ENCODE measurements at regions not wholly inside any gene's neighbourhood (a gene's known extent, or its start where the extent isn't known, plus 50 kb on each side); places are given as distances from the start of the nearest gene placed in this dataset.

DNA sequence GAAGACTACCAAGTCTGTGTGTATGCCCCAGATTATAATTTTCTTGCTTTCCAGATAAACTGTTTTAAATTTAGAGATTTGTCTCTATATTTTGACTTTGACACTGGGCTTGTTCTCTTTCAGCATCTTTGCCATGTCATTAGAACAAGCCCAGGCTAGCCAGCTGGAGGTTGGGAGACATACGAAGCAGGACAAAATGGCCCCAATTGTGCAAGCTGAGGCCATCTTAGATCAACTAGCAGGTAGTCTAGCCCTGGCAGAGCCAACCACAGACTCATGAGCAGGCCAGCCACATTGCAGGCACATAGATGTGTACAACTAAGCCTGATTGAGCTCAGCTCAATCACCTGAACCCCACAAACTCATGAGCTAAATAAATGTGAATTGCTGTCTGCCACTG lies 321.4 kb downstream of the ATP23 start:
- Mint-ChIP-seq H3K4me3 (no peak overlapping the region), H3K27ac (no peak overlapping the region), H3K9me3 (ENCODE audit: insufficient read depth) (no peaks in the 10 kb centered on the region), H3K27me3 (no peaks in the 10 kb centered on the region), H3K4me1 (no peaks in the 10 kb centered on the region)
- peaks cover 0 to 2% (median 0%) of the 10 kb centered on the region in 4 experiments for H3K27me3 ChIP-seq (replicated peaks in 1 of 4; ENCODE audit: control extremely low read depth in 1 of 4, control insufficient read depth in 3 of 4, insufficient read depth in 4 of 4, low read length in 3 of 4)
- H2AFZ ChIP-seq (ENCODE audit: insufficient read depth, low read depth, low read length, poor library complexity, severe bottlenecking), result no peak overlapping the region
- H3K27ac ChIP-seq (ENCODE audit: low read length in 2 of 2), result no peak overlapping the region
- DNase-seq (no peak), ATAC-seq (ENCODE audit: low read depth) (no peak)
- WGBS (ENCODE audit: insufficient coverage), result 100% methylated on average over 1 of the region's 1 CpG
- ChIA-PET POLR2A (no interaction called here), CTCF (no interaction called here)
- no peaks in the 10 kb centered on the region for H3K9me3 ChIP-seq (ENCODE audit: control extremely low read depth in 1 of 3, control insufficient read depth in 2 of 3, insufficient read depth in 1 of 3, low read length in 2 of 3)
- TF ChIP-seq, protein P1, sequence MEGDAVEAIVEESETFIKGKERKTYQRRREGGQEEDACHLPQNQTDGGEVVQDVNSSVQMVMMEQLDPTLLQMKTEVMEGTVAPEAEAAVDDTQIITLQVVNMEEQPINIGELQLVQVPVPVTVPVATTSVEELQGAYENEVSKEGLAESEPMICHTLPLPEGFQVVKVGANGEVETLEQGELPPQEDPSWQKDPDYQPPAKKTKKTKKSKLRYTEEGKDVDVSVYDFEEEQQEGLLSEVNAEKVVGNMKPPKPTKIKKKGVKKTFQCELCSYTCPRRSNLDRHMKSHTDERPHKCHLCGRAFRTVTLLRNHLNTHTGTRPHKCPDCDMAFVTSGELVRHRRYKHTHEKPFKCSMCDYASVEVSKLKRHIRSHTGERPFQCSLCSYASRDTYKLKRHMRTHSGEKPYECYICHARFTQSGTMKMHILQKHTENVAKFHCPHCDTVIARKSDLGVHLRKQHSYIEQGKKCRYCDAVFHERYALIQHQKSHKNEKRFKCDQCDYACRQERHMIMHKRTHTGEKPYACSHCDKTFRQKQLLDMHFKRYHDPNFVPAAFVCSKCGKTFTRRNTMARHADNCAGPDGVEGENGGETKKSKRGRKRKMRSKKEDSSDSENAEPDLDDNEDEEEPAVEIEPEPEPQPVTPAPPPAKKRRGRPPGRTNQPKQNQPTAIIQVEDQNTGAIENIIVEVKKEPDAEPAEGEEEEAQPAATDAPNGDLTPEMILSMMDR (IDR thresholded peaks at IDR 0.05), result no peak
- no peak for TF ChIP-seq EZH2 (IDR thresholded peaks at IDR 0.05; ENCODE audit: borderline replicate concordance, insufficient read depth, low read depth, low read length, poor library complexity, severe bottlenecking)
- H3K9ac ChIP-seq (ENCODE audit: low read length), result no peak overlapping the region
- intact Hi-C loops (cut with micrococcal nuclease), result no loop called here
- H3K79me2 ChIP-seq (ENCODE audit: control insufficient read depth, insufficient read depth, low read length), result no peaks in the 10 kb centered on the region
- H3K4me3 ChIP-seq (ENCODE audit: control extremely low read depth in 1 of 5, extremely low read depth in 1 of 5, insufficient read depth in 1 of 5, low read depth in 2 of 5, low read length in 4 of 5), result no peak overlapping the region
- H4K20me1 ChIP-seq (ENCODE audit: control insufficient read depth, insufficient read depth, low read length, poor library complexity, severe bottlenecking), result no peaks in the 10 kb centered on the region
- no peaks in the 10 kb centered on the region for H3K36me3 ChIP-seq (replicated peaks in 1 of 2; ENCODE audit: control extremely low read depth in 1 of 2, control insufficient read depth in 1 of 2, extremely low read depth in 1 of 2, insufficient read depth in 2 of 2, low read length in 1 of 2)
- no peak overlapping the region for H3K4me2 ChIP-seq (replicated peaks; ENCODE audit: low read depth, low read length, poor library complexity, severe bottlenecking)
- no peaks in the 10 kb centered on the region for H3K4me1 ChIP-seq (ENCODE audit: control insufficient read depth in 2 of 2, insufficient read depth in 2 of 2, low read length in 2 of 2)

DNA sequence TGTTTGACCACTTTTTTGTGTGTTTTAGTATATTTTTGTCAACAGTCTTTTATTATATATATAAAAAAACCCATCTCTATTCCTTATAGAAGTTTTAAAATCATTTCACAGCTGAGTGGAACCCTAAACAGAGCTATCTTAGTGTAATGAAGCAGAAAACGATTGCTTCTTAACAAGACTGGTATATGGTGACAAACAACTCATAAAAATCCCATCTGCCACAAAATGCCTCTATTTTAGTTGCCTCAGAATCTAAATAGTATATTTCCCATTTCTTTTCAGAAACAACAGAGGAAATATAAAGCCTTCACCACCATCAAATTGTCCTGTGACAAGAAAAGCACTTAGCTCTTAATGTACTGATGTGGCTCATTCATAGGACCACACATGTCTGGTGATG lies 322.4 kb downstream of the ATP23 start:
- TF ChIP-seq, protein P1 (IDR thresholded peaks at IDR 0.05), result no peak
- no peak for TF ChIP-seq EZH2 (IDR thresholded peaks at IDR 0.05; ENCODE audit: borderline replicate concordance, insufficient read depth, low read depth, low read length, poor library complexity, severe bottlenecking)
- Histone ChIP-seq H4K20me1 (ENCODE audit: control insufficient read depth, insufficient read depth, low read length, poor library complexity, severe bottlenecking) (no peaks in the 10 kb centered on the region), H3K27ac (ENCODE audit: low read length in 2 of 2) (no peak overlapping the region), H3K9me3 (ENCODE audit: control extremely low read depth in 1 of 3, control insufficient read depth in 2 of 3, insufficient read depth in 1 of 3, low read length in 2 of 3) (no peaks in the 10 kb centered on the region), H3K9ac (ENCODE audit: low read length) (no peak overlapping the region), H3K4me3 (ENCODE audit: control extremely low read depth in 1 of 5, extremely low read depth in 1 of 5, insufficient read depth in 1 of 5, low read depth in 2 of 5, low read length in 4 of 5) (no peak overlapping the region), H3K27me3 (replicated peaks in 1 of 4; ENCODE audit: control extremely low read depth in 1 of 4, control insufficient read depth in 3 of 4, insufficient read depth in 4 of 4, low read length in 3 of 4) (peaks cover 0 to 2% (median 0%) of the 10 kb centered on the region in 4 experiments), H3K36me3 (replicated peaks in 1 of 2; ENCODE audit: control extremely low read depth in 1 of 2, control insufficient read depth in 1 of 2, extremely low read depth in 1 of 2, insufficient read depth in 2 of 2, low read length in 1 of 2) (no peaks in the 10 kb centered on the region), H3K79me2 (ENCODE audit: control insufficient read depth, insufficient read depth, low read length) (no peaks in the 10 kb centered on the region), H2AFZ (ENCODE audit: insufficient read depth, low read depth, low read length, poor library complexity, severe bottlenecking) (no peak overlapping the region), H3K4me1 (ENCODE audit: control insufficient read depth in 2 of 2, insufficient read depth in 2 of 2, low read length in 2 of 2) (no peaks in the 10 kb centered on the region), H3K4me2 (replicated peaks; ENCODE audit: low read depth, low read length, poor library complexity, severe bottlenecking) (no peak overlapping the region)
- DNase-seq (no peak), ATAC-seq (ENCODE audit: low read depth) (no peak)
- Mint-ChIP-seq H3K27me3 (no peaks in the 10 kb centered on the region), H3K4me1 (no peaks in the 10 kb centered on the region), H3K4me3 (no peak overlapping the region), H3K27ac (no peak overlapping the region), H3K9me3 (ENCODE audit: insufficient read depth) (no peaks in the 10 kb centered on the region)
- ChIA-PET CTCF (no interaction called here), POLR2A (no interaction called here)
- WGBS (ENCODE audit: insufficient coverage), result no CpG with 5 or more reads among the region's 1 CpG
- intact Hi-C loops (cut with micrococcal nuclease), result no loop called here

Measured in B cell (primary cell).